K562 (cell line): ENCODE measurements at regions not wholly inside any gene's neighbourhood (a gene's known extent, or its start where the extent isn't known, plus 50 kb on each side); places are given as distances from the start of the nearest gene placed in this dataset.

Source experiments
- ATAC-seq: fragments of 200-7000 bp; cut with Tn5 transposase; 3 replicates; pipeline ENCODE4 v1.9.1; 2020; ENCODE audit warnings: moderate library complexity
- BruUV-seq: library from RNA; stranded (reverse); fragments of 400-500 nt; replicated peaks from 2 replicates; lab custom pipeline; 2021; lab: Mats Ljungman, UMichigan
- CTCF ChIA-PET: fragments of 300-600 bp; formaldehyde crosslinking; extraction: SDS; loops from one replicate; lab custom pipeline; 2021; ENCODE audit warnings: low intra/inter-chr PET ratio; lab: Yijun Ruan, JAX
- POLR2A ChIA-PET: fragments of 300-600, 350-650 bp; sonication (Branson Sonifier 250); formaldehyde crosslinking; extraction: SDS; loops from one replicate; lab custom pipeline; 2021; ENCODE audit warnings: antibody characterized with exemption, inconsistent platforms; lab: Yijun Ruan, JAX
- DNase-seq, 4 experiments: peaks; one replicate each; pipeline versions ENCODE4 v3.0.0 to v3.0.0-alpha.2; 2011 to 2018; ENCODE audit warnings: low spot score in 3 of 4, mixed read lengths in 3 of 4; ENCODE audit errors: extremely low read depth in 1 of 4
- FAIRE-seq: peaks from 2 replicates; lab custom pipeline; 2011; peaks lifted over from hg19 to GRCh38; lab: Jason Lieb, UNC
- H2AFZ ChIP-seq: 2 replicates; pipeline ENCODE4 v1.6.0; 2011; ENCODE audit warnings: low read depth, low read length, control low read depth, inconsistent platforms
- H3K27ac ChIP-seq: fragments of 200-600 bp; 3 replicates; pipeline ENCODE4 v1.8.0; 2011; ENCODE audit warnings: low read depth, mild to moderate bottlenecking, control low read depth, inconsistent platforms, low read length, moderate library complexity, mixed read lengths; ENCODE audit errors: extremely low read depth
- H3K27me3 ChIP-seq, 2 experiments: fragments of 300-600 bp in 1 of 2; 2 replicates in 1 of 2; 3 replicates in 1 of 2; pipeline versions ENCODE4 v1.6.0 to v1.8.0; 2011; ENCODE audit warnings: inconsistent platforms in 2 of 2, low read length in 2 of 2, mild to moderate bottlenecking in 1 of 2, mixed read lengths in 1 of 2, moderate library complexity in 1 of 2; ENCODE audit not compliant: control insufficient read depth in 2 of 2, insufficient read depth in 2 of 2
- H3K36me3 ChIP-seq: fragments of 300-600 bp; 3 replicates; pipeline ENCODE4 v1.8.0; 2011; ENCODE audit warnings: mild to moderate bottlenecking, low read length, inconsistent platforms; ENCODE audit not compliant: control insufficient read depth, insufficient read depth
- H3K4me1 ChIP-seq, 2 experiments: fragments of 200-600 bp in 1 of 2; replicated peaks in 1 of 2; 2 replicates in 1 of 2; 3 replicates in 1 of 2; pipeline versions ENCODE4 v1.5.1 to v1.8.0; 2011; ENCODE audit warnings: inconsistent platforms in 2 of 2, low read length in 2 of 2, mild to moderate bottlenecking in 1 of 2, mixed read lengths in 1 of 2, moderate library complexity in 1 of 2; ENCODE audit not compliant: control insufficient read depth in 2 of 2, insufficient read depth in 2 of 2
- H3K4me2 ChIP-seq: 2 replicates; pipeline ENCODE4 v1.6.1; 2011; ENCODE audit warnings: low read length, control low read depth, inconsistent platforms, mixed read lengths; ENCODE audit not compliant: insufficient read depth
- H3K4me3 ChIP-seq: fragments of 200-600 bp; sonication (generic), shearing (Covaris generic); 2 replicates; pipeline ENCODE4 v1.5.1; 2016; ENCODE audit warnings: control low read depth, inconsistent platforms
- H3K79me2 ChIP-seq: fragments of 200-600 bp; 3 replicates; pipeline ENCODE4 v1.8.0; 2011; ENCODE audit warnings: low read length, inconsistent platforms; ENCODE audit not compliant: control insufficient read depth, insufficient read depth
- H3K9ac ChIP-seq, 2 experiments: 2 replicates each; pipeline versions ENCODE4 v1.6.0 to v1.6.1; 2011; ENCODE audit warnings: low read depth in 2 of 2, low read length in 2 of 2, control low read depth in 1 of 2, inconsistent platforms in 1 of 2, mild to moderate bottlenecking in 1 of 2, mixed read lengths in 1 of 2; ENCODE audit not compliant: insufficient read depth in 1 of 2
- H3K9me1 ChIP-seq: one replicate; pipeline ENCODE4 v1.6.0; 2011; ENCODE audit warnings: inconsistent platforms, mild to moderate bottlenecking, low read length, moderate library complexity; ENCODE audit not compliant: control insufficient read depth, insufficient read depth
- H3K9me3 ChIP-seq: replicated peaks from 2 replicates; pipeline ENCODE4 v1.5.1; 2011; ENCODE audit warnings: low read depth, low read length, inconsistent platforms; ENCODE audit not compliant: control insufficient read depth, insufficient read depth
- H4K20me1 ChIP-seq: replicated peaks from 2 replicates; pipeline ENCODE4 v1.6.1; 2011; ENCODE audit warnings: low read length, inconsistent platforms, mixed read lengths; ENCODE audit not compliant: control insufficient read depth, insufficient read depth
- CREBBP ChIP-seq: IDR thresholded peaks from one replicate; pipeline ENCODE4 v1.6.1; 2012; ENCODE audit warnings: low read depth, mild to moderate bottlenecking, control low read depth, inconsistent platforms, low read length
- CXXC5 ChIP-seq: fragments of 250-450 bp; sonication (Bioruptor Pico); IDR thresholded peaks from 2 replicates; pipeline ENCODE4 v1.8.0; 2022; ENCODE audit warnings: inconsistent platforms, mild to moderate bottlenecking, moderate library complexity
- GTF2A2 ChIP-seq: IDR thresholded peaks from 2 replicates; pipeline ENCODE4 v1.6.1; 2016; ENCODE audit warnings: mild to moderate bottlenecking, missing genetic modification characterization, missing compliant biosample characterization
- IRF9 ChIP-seq: fragments of 450-650 bp; IDR thresholded peaks from 2 replicates; pipeline ENCODE4 v1.6.1; 2016; ENCODE audit warnings: missing biosample characterization, missing genetic modification characterization
- PRMT5 ChIP-seq: sonication (generic); formaldehyde crosslinking; IDR thresholded peaks from 2 replicates; pipeline ENCODE4 v1.5.0; 2020; ENCODE audit warnings: missing genetic modification reagents
- SAP30 ChIP-seq: fragments of 200-600 bp; sonication (generic); IDR thresholded peaks from 2 replicates; pipeline ENCODE4 v1.6.1; 2012; ENCODE audit warnings: borderline replicate concordance, low read depth, mild to moderate bottlenecking, moderate library complexity, low read length, control low read depth, inconsistent platforms; ENCODE audit not compliant: insufficient read depth, poor library complexity, severe bottlenecking
- UBTF ChIP-seq, 2 experiments: IDR thresholded peaks; 2 replicates each; pipeline ENCODE4 v1.6.1; 2012; ENCODE audit warnings: improper control_type of control experiment in 2 of 2, low read depth in 2 of 2, low read length in 2 of 2, borderline replicate concordance in 1 of 2
- ZNF408 ChIP-seq: fragments of 250-450 bp; sonication (Bioruptor Pico); IDR thresholded peaks from 2 replicates; pipeline ENCODE4 v1.4.0; 2020; ENCODE audit warnings: low read depth, mild to moderate bottlenecking, moderate library complexity
- WGBS: fragments of 100-300 bp; shearing (Covaris generic); methylation state at CpG from one replicate; pipeline ENCODE4 v1.1.6; 2016; ENCODE audit warnings: low coverage, mixed read lengths; ENCODE audit not compliant: insufficient coverage; ENCODE audit errors: missing lambda C conversion rate; 5-methylcytosine and 5-hydroxymethylcytosine counted together
- in situ Hi-C: fragments of 300-500 bp; cut with MboI; formaldehyde crosslinking; loops from 4 replicates; pipeline ENCODE4 v1.15.0; 2018; ENCODE audit warnings: inconsistent platforms, mixed read lengths
- intact Hi-C: fragments of 100-400 bp; cut with micrococcal nuclease; formaldehyde crosslinking; loops from 2 replicates; pipeline ENCODE4 v1.14.2; 2022

GRCh38 chr10:117631276-117632145, 89.0 kb downstream of the EMX2 start:
- BruUV-seq, result no TSS peak
- in situ Hi-C loops (no loop called here), intact Hi-C loops (no loop called here)
- 3% methylated on average over 10 of the region's 11 CpGs for WGBS
- Histone ChIP-seq H3K79me2 (no peaks in the 10 kb centered on the region), H3K9me1 (no peaks in the 10 kb centered on the region), H3K9ac (no peak overlapping the region), H4K20me1 (no peaks in the 10 kb centered on the region; the same call in 1 of the 2 replicates), H3K27ac (no peak overlapping the region), H3K27me3 (peaks cover 3 to 18% of the 10 kb centered on the region in 2 experiments; a peak in 3 of 5 replicates), H3K36me3 (no peaks in the 10 kb centered on the region), H3K4me1 (no peaks in the 10 kb centered on the region), H3K9me3 (no peaks in the 10 kb centered on the region)
- no peak for ATAC-seq
- DNase-seq, result no peak
- FAIRE-seq, result no peak
- TF ChIP-seq IRF9 (no peak), ZNF408 (CRISPR knock-in tag) (no peak), PRMT5 (CRISPR knock-in tag) (no peak), SAP30 (no peak), CREBBP (no peak), UBTF (IDR thresholded peaks at IDR 0.05; ENCODE audit: borderline replicate concordance in 1 of 2, low read depth in 2 of 2, low read length in 2 of 2) (no peak), GTF2A2 (tag) (no peak), CXXC5 (CRISPR knock-in tag) (no peak)
- TF ChIP-seq, all 486 proteins: peak for 0
- POLR2A ChIA-PET, result interaction anchor here (0.6 kb wide), 1 partner anchor 153 kb away, joined by 3 read pairs; no protein-coding TSS in a partner anchor
- CTCF ChIA-PET, result no interaction called here
- H2AFZ ChIP-seq, result no peak overlapping the region
- H3K4me2 ChIP-seq, result no peak overlapping the region
- no peak overlapping the region for H3K4me3 ChIP-seq
